SW480 (cell line): ENCODE measurements at regions not wholly inside any gene's neighbourhood (a gene's known extent, or its start where the extent isn't known, plus 50 kb on each side); places are given as distances from the start of the nearest gene placed in this dataset.

Experiments
- DNase-seq: peaks from one replicate; pipeline ENCODE4 v3.0.0-alpha.2; 2016; ENCODE audit warnings: low spot score

GRCh38 chr3:106175276-106175675, 306.5 kb upstream of the CBLB start:
- DNase-seq = no peak

DNA sequence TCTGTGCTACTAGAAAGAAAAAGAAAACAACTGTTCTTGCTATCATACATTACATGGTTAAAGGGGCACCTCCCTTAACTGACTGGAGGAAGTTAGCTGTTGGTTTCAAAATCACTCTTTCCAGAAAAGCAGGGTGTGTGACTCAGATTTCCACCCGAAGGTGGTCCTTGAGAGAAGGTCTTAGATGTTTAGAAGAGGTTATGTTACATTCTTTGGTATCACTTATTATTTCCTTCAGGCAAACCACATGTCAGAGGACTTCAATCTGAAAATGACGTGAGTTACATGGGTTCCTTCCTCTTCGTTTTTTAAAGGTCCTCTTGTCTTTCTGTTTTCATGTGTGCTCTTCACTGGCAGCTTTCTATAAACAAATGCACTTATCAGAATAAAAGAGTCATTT, 307.9 kb upstream of the CBLB start:
- DNase-seq = no peak

DNA sequence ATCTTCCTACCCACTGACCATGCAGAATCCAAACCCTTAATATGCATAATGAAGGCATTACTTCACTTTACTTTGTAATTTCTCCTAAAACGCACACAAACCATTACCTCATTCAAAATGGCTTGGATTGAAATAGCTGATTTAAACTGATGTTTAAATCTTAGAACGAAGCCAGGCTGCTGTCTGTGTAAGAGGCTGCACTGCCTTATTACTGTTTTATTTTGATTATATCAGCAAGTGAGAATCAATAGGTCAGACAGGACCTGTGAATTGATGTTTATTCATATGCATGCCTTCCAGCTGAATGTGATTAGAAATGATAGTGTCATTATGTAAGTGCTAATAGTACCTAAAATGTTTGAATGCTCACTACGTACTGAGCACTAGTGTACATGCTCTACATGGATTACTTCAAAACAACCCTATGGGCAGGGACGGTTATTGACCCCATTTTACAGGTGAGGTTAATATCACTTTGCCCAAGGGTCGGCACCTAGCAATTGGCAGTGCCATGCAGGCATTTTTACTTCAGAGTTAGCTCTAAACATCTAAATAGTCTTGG, 314.2 kb upstream of the CBLB start:
- no peak for DNase-seq

- DNase-seq = no peak
Measured at GRCh38 chr3:106183762-106184391, 315.1 kb upstream of the CBLB start.

DNA sequence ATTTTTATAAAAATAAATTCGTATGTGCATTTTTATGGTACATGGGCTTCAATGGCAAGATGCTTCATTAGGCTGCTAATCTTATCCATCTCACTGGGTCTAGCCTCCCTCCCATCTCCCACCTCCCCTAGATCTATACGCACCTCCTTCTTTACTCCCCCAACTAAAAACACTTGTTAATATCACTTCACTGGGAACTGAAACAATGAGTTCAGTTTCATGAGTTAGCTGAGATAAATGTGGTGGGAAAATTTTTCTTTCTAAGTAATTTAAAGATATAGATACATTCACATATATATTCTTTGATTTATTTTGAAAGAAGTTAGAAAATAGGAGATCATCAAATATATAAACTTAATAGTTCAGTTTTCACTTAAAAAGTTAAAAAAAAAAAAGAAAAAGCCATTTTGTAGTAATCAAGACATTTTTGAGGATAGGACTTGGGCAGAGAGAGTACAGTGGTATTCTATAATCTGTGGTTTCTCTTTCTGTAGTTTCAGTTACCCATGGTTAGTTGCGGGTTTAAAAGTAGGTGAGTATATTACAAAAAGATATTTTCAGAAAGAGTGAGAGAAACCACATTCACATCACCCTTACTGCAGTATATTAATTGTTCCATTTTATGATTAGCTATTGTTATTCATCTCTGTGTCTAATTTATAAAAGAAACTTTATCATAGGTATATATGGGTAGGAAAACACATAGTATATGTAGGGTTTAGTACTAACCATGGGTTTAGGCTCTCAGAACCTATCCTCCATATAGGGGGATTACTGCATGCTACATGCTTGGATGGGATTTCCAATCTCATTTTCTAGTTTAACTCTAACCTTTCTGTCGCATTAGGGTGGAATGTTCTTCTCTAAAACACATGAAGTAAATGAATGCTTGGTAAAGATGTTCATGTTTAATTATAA, 316.0 kb upstream of the CBLB start:
- DNase-seq = no peak

- DNase-seq = no peak
Measured at GRCh38 chr3:106185949-106186348, 317.1 kb upstream of the CBLB start.

GRCh38 chr3:106190296-106190695, 321.5 kb upstream of the CBLB start:
- no peak for DNase-seq

DNA sequence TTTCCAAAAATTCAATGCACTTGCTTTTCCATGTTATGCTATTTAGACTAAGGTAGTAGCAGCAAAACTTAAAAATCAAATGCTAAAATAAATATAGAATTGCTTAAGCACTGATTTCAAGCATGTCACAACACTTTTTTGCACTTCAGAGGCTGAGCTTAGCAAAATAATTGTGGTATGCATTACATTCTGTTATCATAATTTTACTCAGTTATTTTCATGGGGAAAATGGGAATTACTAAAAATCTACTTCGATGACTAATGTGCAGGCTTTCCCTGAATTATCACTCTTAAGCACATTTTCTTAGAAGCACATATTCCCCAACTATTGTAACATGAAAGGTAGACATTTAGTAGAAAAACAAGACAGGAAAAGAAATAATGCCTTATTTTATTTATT, 322.4 kb upstream of the CBLB start:
- DNase-seq = no peak

DNA sequence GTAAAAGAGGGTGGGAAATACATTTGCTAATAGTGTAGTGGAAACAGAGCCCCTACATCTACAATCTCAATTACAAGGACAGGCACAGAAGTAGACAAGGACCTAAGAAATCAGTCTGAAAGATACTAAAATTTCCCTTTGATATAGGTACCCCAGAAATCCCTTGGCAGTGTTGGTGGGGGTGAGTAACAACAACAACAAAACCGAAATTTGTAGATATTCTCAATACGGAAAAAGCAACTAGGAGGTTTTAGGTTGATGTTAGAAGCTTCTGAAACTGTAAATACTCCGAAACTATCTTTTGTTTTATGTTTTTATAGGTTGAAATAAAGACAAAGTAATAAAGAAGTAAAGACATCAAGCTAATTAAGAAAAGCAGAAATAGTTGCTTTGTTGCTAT, 323.1 kb upstream of the CBLB start:
- no peak for DNase-seq

GRCh38 chr3:106193876-106194275, 325.1 kb upstream of the CBLB start:
- DNase-seq = no peak

DNA sequence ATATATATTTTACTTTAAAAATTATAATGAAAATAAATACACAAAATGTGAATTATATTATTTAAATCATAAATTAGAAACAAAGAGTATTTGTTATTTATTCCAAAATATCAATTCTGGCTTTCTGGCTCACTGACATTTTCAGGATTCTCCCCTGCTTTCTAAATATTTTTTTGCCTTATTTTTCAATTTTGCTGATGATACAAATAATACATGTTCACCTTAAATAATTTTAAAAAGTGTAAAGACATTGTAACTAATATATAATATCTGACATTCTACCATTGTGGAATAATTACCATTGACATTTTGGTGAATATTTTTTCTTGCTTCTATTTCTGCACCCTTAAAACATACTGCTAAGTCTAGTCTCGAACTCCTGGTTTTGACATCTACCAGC, 325.9 kb upstream of the CBLB start:
- DNase-seq = no peak

DNA sequence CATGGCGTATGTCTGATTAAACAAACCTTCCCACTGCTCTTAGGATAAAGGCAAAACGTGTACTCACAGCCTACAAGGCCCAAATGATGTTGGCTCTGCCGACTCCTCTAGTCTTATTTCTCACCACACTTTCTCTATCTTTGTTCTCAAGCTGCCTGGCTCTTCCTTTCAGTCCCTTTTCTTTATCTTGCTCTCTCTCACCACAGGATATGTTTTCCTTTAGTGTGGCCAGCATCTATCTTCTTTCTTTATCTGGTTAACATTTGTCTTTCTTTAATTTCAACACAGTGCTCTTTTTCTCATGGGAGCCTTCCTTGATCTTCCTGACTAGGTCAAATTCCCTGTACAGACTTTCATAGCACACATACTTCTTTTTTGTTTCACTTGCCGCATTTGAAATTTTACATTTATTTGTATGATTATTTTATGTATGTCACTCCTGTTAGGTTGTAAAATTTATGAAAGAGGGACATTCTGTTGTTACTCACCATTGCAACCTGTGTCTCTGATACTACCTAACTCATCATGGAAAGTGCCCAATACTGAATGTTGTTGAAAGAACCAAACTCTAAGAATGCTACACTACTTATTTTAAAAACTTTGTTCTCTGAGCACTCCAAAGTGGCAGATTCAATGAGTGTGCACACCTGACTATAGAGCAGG, 328.9 kb upstream of the CBLB start:
- DNase-seq = no peak

DNA sequence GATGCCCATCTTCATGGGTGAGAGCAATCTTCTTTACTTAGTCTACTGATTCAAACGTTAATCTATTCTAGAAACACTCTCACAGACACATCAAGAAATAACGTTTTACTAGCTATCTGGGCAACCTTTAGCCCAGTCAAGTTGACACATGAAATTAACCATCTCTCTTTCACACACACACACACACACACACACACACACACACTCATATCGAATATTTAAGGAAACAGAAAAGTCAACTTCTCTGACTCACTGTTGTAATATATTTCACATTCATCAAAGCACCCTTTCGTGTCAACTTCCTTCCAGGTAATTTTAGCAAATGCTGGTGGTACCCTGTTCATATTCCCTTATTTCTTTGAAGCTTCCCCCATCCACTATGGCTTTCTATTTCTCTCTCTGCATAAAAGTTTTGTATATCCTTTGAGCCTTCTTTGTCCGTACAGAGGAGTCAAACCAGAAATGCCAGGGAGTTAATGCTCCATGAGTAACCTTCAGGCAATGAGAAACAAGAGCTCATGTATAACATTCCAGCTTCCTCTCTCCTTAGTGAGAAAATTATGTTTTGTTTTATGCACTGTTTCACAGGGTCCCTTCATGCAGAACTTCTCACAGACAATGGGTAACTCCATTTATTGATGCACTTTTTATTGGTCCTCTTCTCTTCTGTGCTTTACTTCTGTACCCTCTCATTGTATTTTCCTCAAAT, 335.5 kb upstream of the CBLB start:
- no peak for DNase-seq

- no peak for DNase-seq
Measured at GRCh38 chr3:106206146-106206545, 337.3 kb upstream of the CBLB start.

DNA sequence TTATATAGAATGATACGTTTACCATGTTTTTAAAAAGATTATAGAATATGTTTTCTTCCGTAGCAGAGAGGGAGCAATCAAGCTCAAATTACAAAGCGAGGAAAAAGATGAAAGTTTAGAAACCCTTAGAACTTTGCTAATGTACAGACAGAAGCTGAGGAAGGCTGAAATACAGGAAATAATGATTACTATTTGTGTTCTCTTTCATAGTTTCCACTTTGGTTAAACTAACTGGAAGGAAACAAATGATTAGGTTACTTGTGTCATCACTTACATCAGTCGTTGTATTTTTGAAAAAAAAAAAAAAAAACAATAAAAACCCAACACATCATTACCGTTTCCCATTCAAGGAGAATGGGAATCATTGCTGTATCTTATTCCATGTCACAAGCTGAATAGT, 337.8 kb upstream of the CBLB start:
- no peak for DNase-seq

DNA sequence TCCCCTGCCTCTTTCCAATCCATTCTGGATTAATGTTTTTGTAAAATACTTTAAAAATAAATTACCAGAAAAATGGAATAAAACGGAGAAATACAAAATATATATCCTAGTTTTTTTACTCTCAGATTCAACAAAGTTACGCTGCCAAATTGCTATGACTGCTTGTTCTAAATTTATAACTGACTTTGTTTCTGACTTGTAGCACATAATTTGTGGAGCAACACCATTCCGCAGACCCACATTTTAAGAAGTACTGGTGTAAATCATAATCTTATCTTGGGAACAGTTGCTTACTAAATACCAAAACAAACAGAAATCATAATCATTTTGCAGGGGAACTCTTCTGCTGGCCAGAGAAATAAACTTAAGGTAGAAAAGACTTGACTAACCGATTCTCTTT, 339.4 kb upstream of the CBLB start:
- DNase-seq = no peak

GRCh38 chr3:106208967-106209366, 340.2 kb upstream of the CBLB start:
- no peak for DNase-seq

DNA sequence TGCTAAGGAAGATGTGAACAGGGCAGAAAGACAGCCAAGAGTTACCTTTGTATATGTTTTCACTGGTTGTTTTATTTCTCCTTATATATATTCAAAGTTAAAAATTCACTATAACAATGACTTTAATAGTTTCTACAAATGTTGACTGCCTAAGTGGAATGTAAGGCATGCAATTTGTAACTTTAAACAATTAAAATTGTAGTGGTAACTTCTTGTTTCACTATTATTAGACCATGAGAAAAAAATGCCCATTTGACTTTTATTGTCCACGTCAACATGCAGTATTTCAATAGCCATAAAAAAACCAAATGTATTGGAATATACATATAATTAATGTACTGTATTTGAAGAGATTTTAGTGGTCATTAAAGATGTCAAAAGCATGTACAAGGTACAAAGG, 340.7 kb upstream of the CBLB start:
- no peak for DNase-seq

GRCh38 chr3:106210923-106211322, 342.1 kb upstream of the CBLB start:
- DNase-seq = no peak

GRCh38 chr3:106212665-106213222, 343.9 kb upstream of the CBLB start:
- DNase-seq = no peak

DNA sequence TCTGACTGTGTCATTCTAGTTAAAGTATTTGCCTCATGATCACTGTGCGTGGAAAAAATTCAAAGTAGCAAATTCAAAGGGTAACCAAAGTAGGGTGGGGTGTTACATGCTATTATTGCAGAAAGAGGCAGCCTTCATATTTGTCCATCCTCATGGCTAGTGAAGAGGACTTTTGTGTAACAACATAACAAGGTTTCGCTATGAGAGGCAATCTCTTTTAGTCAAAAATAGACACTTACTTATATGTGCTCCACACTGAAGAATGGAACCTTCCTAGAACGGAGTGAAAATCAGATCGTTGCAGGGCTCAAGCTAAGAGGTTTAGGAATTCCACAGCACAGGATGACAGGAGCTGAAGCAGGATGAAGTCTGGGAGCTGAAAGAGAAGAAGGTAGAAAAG, 345.1 kb upstream of the CBLB start:
- DNase-seq = no peak

- DNase-seq = no peak
Measured at GRCh38 chr3:106214641-106215040, 345.8 kb upstream of the CBLB start.
